ENCODE measurements at regions not wholly inside any gene's neighbourhood (a gene's known extent, or its start where the extent isn't known, plus 50 kb on each side); places are given as distances from the start of the nearest gene placed in this dataset.

DNA sequence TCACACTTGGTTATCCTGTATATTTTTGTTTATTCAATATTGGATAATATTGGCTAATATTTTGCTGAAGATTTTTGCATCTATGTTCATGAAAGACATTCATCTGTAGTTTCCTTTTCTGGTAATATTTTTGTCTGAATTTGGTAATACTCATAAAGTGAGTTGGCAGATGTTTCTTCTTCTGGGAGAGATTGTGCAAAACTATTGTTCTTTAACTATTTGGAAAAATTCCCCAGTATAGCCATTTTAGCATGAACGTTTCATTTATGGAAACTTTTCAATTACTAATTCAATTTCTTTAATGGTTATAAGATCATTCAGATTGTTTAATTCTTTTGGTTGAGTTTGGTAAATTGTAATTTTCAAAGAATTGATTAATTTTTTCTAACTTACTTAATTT, 560.8 kb upstream of the FZD8 start:
- H3K9me3 ChIP-seq (ENCODE audit: control insufficient read depth in 1 of 2, low read length in 2 of 2): no peaks in the 10 kb centered on the region
- H3K4me3 ChIP-seq (ENCODE audit: low read depth in 1 of 2, low read length in 2 of 2): no peak overlapping the region
- no peaks in the 10 kb centered on the region for H3K27me3 ChIP-seq (ENCODE audit: low read depth, low read length)
- no peaks in the 10 kb centered on the region for H3K4me1 ChIP-seq (ENCODE audit: control insufficient read depth in 1 of 2, insufficient read depth in 2 of 2, low read length in 2 of 2)
- no peaks in the 10 kb centered on the region for H3K36me3 ChIP-seq (ENCODE audit: control insufficient read depth in 1 of 2, insufficient read depth in 2 of 2, low read length in 2 of 2)
- H3K27ac ChIP-seq (ENCODE audit: low read length): no peak overlapping the region

- H3K4me3 ChIP-seq (ENCODE audit: low read depth in 1 of 2, low read length in 2 of 2): no peak overlapping the region
- H3K27ac ChIP-seq (ENCODE audit: low read length): no peak overlapping the region
- H3K27me3 ChIP-seq (ENCODE audit: low read depth, low read length): no peaks in the 10 kb centered on the region
- H3K4me1 ChIP-seq (ENCODE audit: control insufficient read depth in 1 of 2, insufficient read depth in 2 of 2, low read length in 2 of 2): no peaks in the 10 kb centered on the region
- no peaks in the 10 kb centered on the region for H3K36me3 ChIP-seq (ENCODE audit: control insufficient read depth in 1 of 2, insufficient read depth in 2 of 2, low read length in 2 of 2)
- no peaks in the 10 kb centered on the region for H3K9me3 ChIP-seq (ENCODE audit: control insufficient read depth in 1 of 2, low read length in 2 of 2)
Observed at GRCh38 chr10:36200577-36200976, 558.5 kb upstream of the FZD8 start.

GRCh38 chr10:36198322-36198721, 556.2 kb upstream of the FZD8 start:
- no peaks in the 10 kb centered on the region for H3K4me1 ChIP-seq (ENCODE audit: control insufficient read depth in 1 of 2, insufficient read depth in 2 of 2, low read length in 2 of 2)
- H3K27me3 ChIP-seq (ENCODE audit: low read depth, low read length): no peaks in the 10 kb centered on the region
- H3K4me3 ChIP-seq (ENCODE audit: low read depth in 1 of 2, low read length in 2 of 2): no peak overlapping the region
- H3K9me3 ChIP-seq (ENCODE audit: control insufficient read depth in 1 of 2, low read length in 2 of 2): no peaks in the 10 kb centered on the region
- no peak overlapping the region for H3K27ac ChIP-seq (ENCODE audit: low read length)
- no peaks in the 10 kb centered on the region for H3K36me3 ChIP-seq (ENCODE audit: control insufficient read depth in 1 of 2, insufficient read depth in 2 of 2, low read length in 2 of 2)

DNA sequence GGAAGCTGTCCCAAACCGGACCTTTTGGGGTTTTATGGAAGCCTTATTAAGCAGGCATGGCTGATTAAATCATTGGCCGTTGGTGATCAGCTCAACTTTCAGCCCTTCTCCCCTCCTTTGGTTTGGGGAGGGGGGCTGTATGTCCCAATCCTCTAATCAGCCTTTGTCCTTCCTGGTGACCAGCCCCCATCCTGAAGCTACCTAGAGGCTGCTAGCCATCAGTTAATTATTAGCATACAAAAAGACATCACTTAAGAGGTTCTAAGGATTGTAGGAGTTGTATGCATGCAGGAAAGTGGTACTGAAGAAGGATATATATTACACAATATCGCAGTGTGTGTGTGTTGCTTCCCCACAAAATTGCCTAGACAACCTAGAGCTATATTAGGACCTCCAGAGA, 553.3 kb upstream of the FZD8 start:
- Histone ChIP-seq H3K9me3 (ENCODE audit: control insufficient read depth in 1 of 2, low read length in 2 of 2) (peaks cover 11 to 17% of the 10 kb centered on the region in 2 donors), H3K4me1 (ENCODE audit: control insufficient read depth in 1 of 2, insufficient read depth in 2 of 2, low read length in 2 of 2) (no peaks in the 10 kb centered on the region), H3K4me3 (ENCODE audit: low read depth in 1 of 2, low read length in 2 of 2) (no peak overlapping the region), H3K27me3 (ENCODE audit: low read depth, low read length) (no peaks in the 10 kb centered on the region), H3K36me3 (ENCODE audit: control insufficient read depth in 1 of 2, insufficient read depth in 2 of 2, low read length in 2 of 2) (no peaks in the 10 kb centered on the region), H3K27ac (ENCODE audit: low read length) (no peak overlapping the region)

DNA sequence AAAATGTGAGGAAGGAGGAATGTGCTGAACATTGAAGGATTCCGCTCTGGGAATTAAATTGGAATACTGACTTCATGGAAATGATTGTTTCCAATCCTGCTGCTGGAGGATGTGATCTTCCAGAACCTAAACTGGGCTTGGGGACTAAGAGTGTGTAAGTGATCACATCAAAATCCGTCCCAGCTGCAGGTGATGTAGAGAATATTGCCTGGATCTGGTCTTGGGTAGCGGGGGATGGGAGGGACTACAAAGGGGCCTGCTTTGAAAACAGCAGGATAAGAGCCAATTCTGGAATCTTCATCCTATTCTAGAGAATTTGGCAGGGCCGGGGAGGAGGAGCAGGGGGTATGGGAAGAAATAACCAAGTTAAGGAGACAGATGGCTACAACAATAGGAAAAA, 552.2 kb upstream of the FZD8 start:
- Histone ChIP-seq H3K27ac (ENCODE audit: low read length) (no peak overlapping the region), H3K4me3 (ENCODE audit: low read depth in 1 of 2, low read length in 2 of 2) (no peak overlapping the region), H3K27me3 (ENCODE audit: low read depth, low read length) (no peaks in the 10 kb centered on the region), H3K9me3 (ENCODE audit: control insufficient read depth in 1 of 2, low read length in 2 of 2) (peaks cover 11 to 17% of the 10 kb centered on the region in 2 donors), H3K4me1 (ENCODE audit: control insufficient read depth in 1 of 2, insufficient read depth in 2 of 2, low read length in 2 of 2) (no peaks in the 10 kb centered on the region), H3K36me3 (ENCODE audit: control insufficient read depth in 1 of 2, insufficient read depth in 2 of 2, low read length in 2 of 2) (no peaks in the 10 kb centered on the region)

DNA sequence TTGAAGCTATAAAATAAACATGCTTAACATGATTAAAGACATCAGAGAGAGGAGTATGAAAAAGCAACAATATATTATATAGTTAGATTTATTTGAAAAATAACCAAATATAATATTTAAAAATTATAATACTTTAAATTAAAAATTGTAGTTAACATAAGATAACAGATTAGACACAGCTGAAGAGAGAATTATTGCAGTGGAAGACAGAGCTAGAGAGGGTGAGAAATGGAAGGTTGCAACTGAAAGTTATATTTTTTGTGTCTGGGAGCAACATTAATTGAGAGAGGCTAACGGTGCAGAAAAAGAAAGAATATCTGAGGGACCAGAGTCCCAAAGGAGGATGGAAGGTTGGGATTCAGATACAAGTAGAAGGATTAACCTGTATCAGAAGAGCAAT, 548.9 kb upstream of the FZD8 start:
- Histone ChIP-seq H3K36me3 (ENCODE audit: control insufficient read depth in 1 of 2, insufficient read depth in 2 of 2, low read length in 2 of 2) (no peaks in the 10 kb centered on the region), H3K4me1 (ENCODE audit: control insufficient read depth in 1 of 2, insufficient read depth in 2 of 2, low read length in 2 of 2) (peaks cover 0 to 4% of the 10 kb centered on the region in 2 donors), H3K27me3 (ENCODE audit: low read depth, low read length) (no peaks in the 10 kb centered on the region), H3K4me3 (ENCODE audit: low read depth in 1 of 2, low read length in 2 of 2) (peak overlapping the region in 1 of 2 donors; percentile 16), H3K27ac (ENCODE audit: low read length) (no peak overlapping the region), H3K9me3 (ENCODE audit: control insufficient read depth in 1 of 2, low read length in 2 of 2) (peaks cover 11 to 17% of the 10 kb centered on the region in 2 donors)

GRCh38 chr10:36188461-36188860, 546.4 kb upstream of the FZD8 start:
- Histone ChIP-seq H3K27ac (ENCODE audit: low read length) (peak overlapping the region; percentile 5), H3K4me1 (ENCODE audit: control insufficient read depth in 1 of 2, insufficient read depth in 2 of 2, low read length in 2 of 2) (peaks cover 0 to 4% of the 10 kb centered on the region in 2 donors), H3K36me3 (ENCODE audit: control insufficient read depth in 1 of 2, insufficient read depth in 2 of 2, low read length in 2 of 2) (no peaks in the 10 kb centered on the region), H3K4me3 (ENCODE audit: low read depth in 1 of 2, low read length in 2 of 2) (peak overlapping the region in 1 of 2 donors; percentile 14), H3K27me3 (ENCODE audit: low read depth, low read length) (no peaks in the 10 kb centered on the region), H3K9me3 (ENCODE audit: control insufficient read depth in 1 of 2, low read length in 2 of 2) (peaks cover 11 to 17% of the 10 kb centered on the region in 2 donors)

DNA sequence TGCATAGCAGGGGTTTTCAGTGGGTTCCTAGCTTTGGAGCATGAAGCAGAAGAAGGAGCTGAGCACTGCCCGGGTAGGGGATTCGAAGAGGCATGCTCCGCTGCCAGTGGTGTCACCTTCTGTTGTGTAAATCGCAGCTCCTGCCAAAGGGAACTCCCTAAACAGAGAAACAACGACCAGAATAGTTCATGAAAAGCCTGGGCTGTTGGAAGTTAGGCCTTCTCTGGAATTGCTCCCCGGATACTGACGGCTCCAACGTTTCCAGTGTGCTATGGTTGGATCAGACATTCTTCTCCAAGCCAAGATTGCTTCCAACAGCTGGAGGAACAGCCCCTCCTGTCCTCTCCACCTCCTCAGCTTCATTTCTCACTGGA, 546.0 kb upstream of the FZD8 start:
- Histone ChIP-seq H3K36me3 (ENCODE audit: control insufficient read depth in 1 of 2, insufficient read depth in 2 of 2, low read length in 2 of 2) (no peaks in the 10 kb centered on the region), H3K4me1 (ENCODE audit: control insufficient read depth in 1 of 2, insufficient read depth in 2 of 2, low read length in 2 of 2) (peaks cover 0 to 4% of the 10 kb centered on the region in 2 donors), H3K27me3 (ENCODE audit: low read depth, low read length) (no peaks in the 10 kb centered on the region), H3K4me3 (ENCODE audit: low read depth in 1 of 2, low read length in 2 of 2) (peak overlapping the region in 1 of 2 donors; percentile 14), H3K27ac (ENCODE audit: low read length) (peak overlapping the region; percentile 5), H3K9me3 (ENCODE audit: control insufficient read depth in 1 of 2, low read length in 2 of 2) (peaks cover 11 to 17% of the 10 kb centered on the region in 2 donors)

DNA sequence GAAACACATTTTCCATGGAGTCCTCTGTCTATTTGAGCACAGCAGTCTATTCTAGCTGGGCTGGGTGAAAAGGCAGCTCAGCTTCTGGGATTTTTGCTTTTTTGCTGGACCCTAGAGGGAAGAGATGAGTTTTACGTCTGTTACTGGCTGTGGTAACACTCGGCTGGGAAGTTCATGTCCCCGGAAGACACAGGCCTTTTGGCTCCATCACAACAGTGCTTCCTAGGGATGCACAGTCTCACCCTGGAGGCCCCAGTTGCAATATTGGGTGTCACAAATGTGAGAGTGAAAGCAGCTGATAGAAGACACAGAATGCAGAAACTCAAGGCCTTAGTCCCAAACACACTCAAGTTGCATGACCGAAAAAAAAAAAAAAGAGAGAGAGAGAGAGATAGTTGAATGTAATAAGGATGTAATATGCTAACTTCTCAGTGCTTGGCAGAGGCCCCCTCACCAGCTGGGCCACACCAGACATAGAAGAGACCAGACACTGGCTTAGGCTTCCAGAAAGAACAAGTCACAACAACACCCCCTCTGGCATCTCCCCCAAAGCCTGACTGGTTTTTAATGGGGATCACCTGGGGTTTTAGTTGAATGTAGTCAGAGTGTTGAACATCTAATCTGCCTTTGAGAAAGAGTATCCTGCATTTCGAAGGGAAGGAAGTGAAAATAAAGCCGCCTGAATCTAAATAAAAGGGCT, 545.4 kb upstream of the FZD8 start:
- no peaks in the 10 kb centered on the region for H3K36me3 ChIP-seq (ENCODE audit: control insufficient read depth in 1 of 2, insufficient read depth in 2 of 2, low read length in 2 of 2)
- H3K9me3 ChIP-seq (ENCODE audit: control insufficient read depth in 1 of 2, low read length in 2 of 2): peaks cover 11 to 13% of the 10 kb centered on the region in 2 donors
- H3K27ac ChIP-seq (ENCODE audit: low read length): peak overlapping the region; percentile 5
- H3K4me3 ChIP-seq (ENCODE audit: low read depth in 1 of 2, low read length in 2 of 2): peak overlapping the region in 1 of 2 donors; percentile 14
- H3K4me1 ChIP-seq (ENCODE audit: control insufficient read depth in 1 of 2, insufficient read depth in 2 of 2, low read length in 2 of 2): peaks cover 0 to 4% of the 10 kb centered on the region in 2 donors
- no peaks in the 10 kb centered on the region for H3K27me3 ChIP-seq (ENCODE audit: low read depth, low read length)

GRCh38 chr10:36185097-36185496, 543.0 kb upstream of the FZD8 start:
- Histone ChIP-seq H3K4me1 (ENCODE audit: control insufficient read depth in 1 of 2, insufficient read depth in 2 of 2, low read length in 2 of 2) (peaks cover 0 to 4% of the 10 kb centered on the region in 2 donors), H3K4me3 (ENCODE audit: low read depth in 1 of 2, low read length in 2 of 2) (no peak overlapping the region), H3K36me3 (ENCODE audit: control insufficient read depth in 1 of 2, insufficient read depth in 2 of 2, low read length in 2 of 2) (no peaks in the 10 kb centered on the region), H3K27me3 (ENCODE audit: low read depth, low read length) (no peaks in the 10 kb centered on the region), H3K9me3 (ENCODE audit: control insufficient read depth in 1 of 2, low read length in 2 of 2) (no peaks in the 10 kb centered on the region), H3K27ac (ENCODE audit: low read length) (no peak overlapping the region)

DNA sequence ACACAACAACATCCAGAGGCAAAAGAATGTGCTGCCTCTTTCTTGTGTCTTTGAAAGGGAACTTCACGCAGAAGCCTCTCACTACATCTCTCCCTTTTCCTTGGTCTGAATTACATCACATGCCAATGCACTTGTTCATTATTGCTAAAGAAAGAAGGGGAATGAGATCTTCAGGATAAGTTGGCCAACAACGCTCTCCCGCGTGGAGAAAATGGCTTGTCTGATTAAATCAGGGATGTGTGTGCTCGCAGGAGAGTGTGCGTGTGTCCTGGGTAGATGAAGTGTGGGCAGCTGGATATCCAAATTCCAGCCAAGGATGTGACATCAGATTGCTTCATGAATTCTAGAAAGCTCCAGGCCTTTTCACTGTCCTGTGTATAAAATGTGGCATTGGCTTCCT, 541.6 kb upstream of the FZD8 start:
- H3K27ac ChIP-seq (ENCODE audit: low read length): no peak overlapping the region

GRCh38 chr10:36183056-36183455, 541.0 kb upstream of the FZD8 start:
- H3K9me3 ChIP-seq (ENCODE audit: control insufficient read depth in 1 of 2, low read length in 2 of 2): no peaks in the 10 kb centered on the region
- H3K27ac ChIP-seq (ENCODE audit: low read length): no peak overlapping the region
- peaks cover 0 to 4% of the 10 kb centered on the region in 2 donors for H3K4me1 ChIP-seq (ENCODE audit: control insufficient read depth in 1 of 2, insufficient read depth in 2 of 2, low read length in 2 of 2)
- no peak overlapping the region for H3K4me3 ChIP-seq (ENCODE audit: low read depth in 1 of 2, low read length in 2 of 2)
- no peaks in the 10 kb centered on the region for H3K27me3 ChIP-seq (ENCODE audit: low read depth, low read length)
- no peaks in the 10 kb centered on the region for H3K36me3 ChIP-seq (ENCODE audit: control insufficient read depth in 1 of 2, insufficient read depth in 2 of 2, low read length in 2 of 2)

More for the DNA sequence above, 541.6 kb upstream of the FZD8 start:
- Histone ChIP-seq H3K9me3 (ENCODE audit: control insufficient read depth in 1 of 2, low read length in 2 of 2) (no peaks in the 10 kb centered on the region), H3K36me3 (ENCODE audit: control insufficient read depth in 1 of 2, insufficient read depth in 2 of 2, low read length in 2 of 2) (no peaks in the 10 kb centered on the region), H3K27me3 (ENCODE audit: low read depth, low read length) (no peaks in the 10 kb centered on the region), H3K4me1 (ENCODE audit: control insufficient read depth in 1 of 2, insufficient read depth in 2 of 2, low read length in 2 of 2) (peaks cover 0 to 4% of the 10 kb centered on the region in 2 donors), H3K4me3 (ENCODE audit: low read depth in 1 of 2, low read length in 2 of 2) (no peak overlapping the region)

Data from muscle layer of duodenum (tissue), 2 donors.